ENCODE measurements at regions not wholly inside any gene's neighbourhood (a gene's known extent, or its start where the extent isn't known, plus 50 kb on each side); places are given as distances from the start of the nearest gene placed in this dataset.

DNA sequence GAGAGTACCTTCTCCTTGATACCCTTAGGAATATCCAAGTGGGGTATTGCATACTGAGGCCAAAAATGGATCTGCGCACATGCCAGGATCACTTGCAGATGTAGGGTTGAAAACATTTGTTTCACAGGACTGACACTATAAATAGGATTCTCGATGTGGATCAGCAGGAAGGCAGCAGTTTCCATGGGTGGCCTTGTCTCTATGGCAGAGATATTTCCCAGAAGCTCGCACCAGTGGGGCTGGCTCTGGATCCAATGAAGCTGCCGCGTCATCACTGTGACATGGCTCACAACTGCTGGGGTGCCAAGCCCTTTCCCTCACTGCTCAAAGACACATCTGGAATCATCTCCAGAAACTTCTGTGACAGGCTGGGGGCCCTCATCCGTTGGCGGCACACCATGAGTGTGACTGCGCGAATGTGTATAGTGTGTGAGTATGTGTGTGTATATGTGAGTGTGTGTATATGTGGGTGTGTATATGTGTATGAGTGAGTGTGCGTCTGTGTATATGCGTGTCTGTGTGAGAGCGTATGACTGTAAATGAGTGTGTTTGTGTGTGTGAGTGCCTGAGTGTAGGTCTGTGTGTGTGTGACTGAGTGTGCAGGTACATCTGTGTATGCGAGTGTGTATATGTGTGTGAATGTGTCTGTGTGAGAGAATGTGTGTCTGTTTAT is 182.5 kb downstream of the GAS1 start:
- no peak for DNase-seq (ENCODE audit: extremely low read depth, low read depth)
- no peak overlapping the region for H3K4me3 ChIP-seq (replicated peaks; ENCODE audit: low read depth, low read length)
- TF ChIP-seq, protein P1, sequence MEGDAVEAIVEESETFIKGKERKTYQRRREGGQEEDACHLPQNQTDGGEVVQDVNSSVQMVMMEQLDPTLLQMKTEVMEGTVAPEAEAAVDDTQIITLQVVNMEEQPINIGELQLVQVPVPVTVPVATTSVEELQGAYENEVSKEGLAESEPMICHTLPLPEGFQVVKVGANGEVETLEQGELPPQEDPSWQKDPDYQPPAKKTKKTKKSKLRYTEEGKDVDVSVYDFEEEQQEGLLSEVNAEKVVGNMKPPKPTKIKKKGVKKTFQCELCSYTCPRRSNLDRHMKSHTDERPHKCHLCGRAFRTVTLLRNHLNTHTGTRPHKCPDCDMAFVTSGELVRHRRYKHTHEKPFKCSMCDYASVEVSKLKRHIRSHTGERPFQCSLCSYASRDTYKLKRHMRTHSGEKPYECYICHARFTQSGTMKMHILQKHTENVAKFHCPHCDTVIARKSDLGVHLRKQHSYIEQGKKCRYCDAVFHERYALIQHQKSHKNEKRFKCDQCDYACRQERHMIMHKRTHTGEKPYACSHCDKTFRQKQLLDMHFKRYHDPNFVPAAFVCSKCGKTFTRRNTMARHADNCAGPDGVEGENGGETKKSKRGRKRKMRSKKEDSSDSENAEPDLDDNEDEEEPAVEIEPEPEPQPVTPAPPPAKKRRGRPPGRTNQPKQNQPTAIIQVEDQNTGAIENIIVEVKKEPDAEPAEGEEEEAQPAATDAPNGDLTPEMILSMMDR (IDR thresholded peaks at IDR 0.05; ENCODE audit: low read depth, low read length, missing control alignments): no peak

DNA sequence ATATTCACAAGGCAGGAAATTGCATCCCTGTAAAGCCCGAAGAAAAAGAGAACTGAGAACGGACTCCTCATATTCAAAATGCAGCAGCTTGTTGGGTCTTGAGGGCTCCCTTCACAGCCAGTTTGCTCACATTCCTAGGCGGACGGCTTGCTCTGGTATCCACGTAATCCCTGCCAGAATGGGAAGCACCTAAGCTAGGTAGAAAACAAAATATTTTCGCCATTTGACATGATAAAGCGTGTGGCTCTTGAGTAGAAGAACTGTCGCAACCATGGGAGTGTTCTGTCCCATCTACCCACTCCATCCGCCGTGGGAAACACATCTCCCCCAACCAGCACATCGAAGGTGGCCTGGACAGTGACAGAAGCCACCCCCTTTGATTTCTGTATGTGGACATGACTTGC is 183.1 kb downstream of the GAS1 start:
- TF ChIP-seq, protein P1 (IDR thresholded peaks at IDR 0.05; ENCODE audit: low read depth, low read length, missing control alignments): no peak
- H3K4me3 ChIP-seq (replicated peaks; ENCODE audit: low read depth, low read length): no peak overlapping the region
- no peak for DNase-seq (ENCODE audit: extremely low read depth, low read depth)

DNA sequence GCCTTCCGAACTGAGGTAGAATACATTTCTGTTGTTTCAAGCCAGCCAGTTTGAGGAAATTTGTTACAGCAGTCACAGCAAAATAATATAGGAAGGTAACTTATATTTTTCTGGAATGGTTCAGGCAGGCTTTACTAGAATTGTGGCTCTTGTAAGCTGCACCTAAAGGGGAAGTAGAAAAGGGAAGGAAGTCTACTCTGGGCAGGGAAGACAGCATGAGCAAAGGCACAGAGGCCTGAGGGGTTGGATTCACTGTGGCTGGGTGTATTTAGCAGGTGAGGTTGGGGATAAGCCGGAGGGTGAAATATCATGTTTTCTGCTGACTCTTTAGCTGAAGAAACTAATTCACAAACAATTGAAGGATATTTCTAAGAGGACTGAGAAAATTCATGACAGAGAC is 183.5 kb downstream of the GAS1 start:
- no peak overlapping the region for H3K4me3 ChIP-seq (replicated peaks; ENCODE audit: low read depth, low read length)
- DNase-seq (ENCODE audit: extremely low read depth, low read depth): no peak
- TF ChIP-seq, protein P1 (IDR thresholded peaks at IDR 0.05; ENCODE audit: low read depth, low read length, missing control alignments): no peak

DNA sequence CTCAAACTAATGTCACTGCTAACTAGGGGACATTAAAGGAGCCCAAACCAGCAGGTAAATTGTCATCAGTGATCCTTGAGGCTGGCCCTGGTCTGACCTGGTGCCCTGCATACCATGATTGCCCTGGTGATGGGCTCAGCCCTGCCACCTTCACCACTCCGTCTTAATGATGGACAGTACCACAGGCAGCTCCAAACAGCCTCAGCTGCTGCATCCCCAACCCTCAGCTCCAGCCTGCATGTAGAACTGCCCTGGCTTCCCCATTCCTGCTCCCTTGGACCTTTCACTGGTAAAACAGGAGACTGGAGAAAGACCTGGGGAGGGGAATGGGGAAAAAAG is 190.0 kb downstream of the GAS1 start:
- DNase-seq (ENCODE audit: extremely low read depth, low read depth): no peak
- H3K4me3 ChIP-seq (replicated peaks; ENCODE audit: low read depth, low read length): no peak overlapping the region
- TF ChIP-seq, protein P1 (IDR thresholded peaks at IDR 0.05; ENCODE audit: low read depth, low read length, missing control alignments): no peak

DNA sequence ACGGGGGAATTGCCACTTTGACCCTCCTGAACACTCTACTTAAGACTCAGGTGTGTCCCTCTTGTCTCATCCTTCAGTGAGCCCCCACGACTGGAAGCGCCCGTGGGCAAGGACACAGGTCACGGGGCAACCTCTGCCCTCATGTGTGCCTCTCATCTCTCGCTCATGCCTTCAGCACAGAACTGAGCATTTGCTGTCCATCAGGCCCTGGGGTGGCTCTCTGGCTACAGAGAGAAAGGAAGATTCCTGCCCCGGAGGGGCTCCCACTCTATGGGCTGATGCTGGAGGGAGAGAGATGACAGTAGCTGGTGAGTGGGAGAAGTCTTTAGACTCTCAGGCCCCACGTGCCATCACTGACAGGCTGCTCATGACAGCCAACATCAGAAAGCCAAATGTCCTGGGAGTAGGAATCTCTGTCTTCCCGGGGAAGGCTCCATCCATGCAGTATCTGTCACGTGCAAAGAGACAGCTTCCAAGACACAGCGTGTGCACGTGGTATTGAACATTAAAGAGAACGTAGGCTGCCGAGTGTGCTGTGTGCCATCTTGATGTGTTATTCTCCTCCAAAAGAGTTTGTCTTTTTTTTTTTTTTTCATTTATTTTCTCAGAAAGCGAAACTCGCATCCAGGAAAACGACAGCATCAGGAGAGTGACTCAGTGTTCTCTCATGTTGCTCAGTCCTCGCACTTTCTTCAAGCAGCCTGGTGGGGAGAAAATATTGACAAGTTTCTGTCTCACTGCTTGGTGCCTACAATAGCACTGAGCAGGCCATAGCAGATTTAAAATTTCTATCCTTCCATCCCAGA is 190.5 kb downstream of the GAS1 start:
- no peak overlapping the region for H3K4me3 ChIP-seq (replicated peaks; ENCODE audit: low read depth, low read length)
- no peak for DNase-seq (ENCODE audit: extremely low read depth, low read depth)
- TF ChIP-seq, protein P1 (IDR thresholded peaks at IDR 0.05; ENCODE audit: low read depth, low read length, missing control alignments): no peak

DNA sequence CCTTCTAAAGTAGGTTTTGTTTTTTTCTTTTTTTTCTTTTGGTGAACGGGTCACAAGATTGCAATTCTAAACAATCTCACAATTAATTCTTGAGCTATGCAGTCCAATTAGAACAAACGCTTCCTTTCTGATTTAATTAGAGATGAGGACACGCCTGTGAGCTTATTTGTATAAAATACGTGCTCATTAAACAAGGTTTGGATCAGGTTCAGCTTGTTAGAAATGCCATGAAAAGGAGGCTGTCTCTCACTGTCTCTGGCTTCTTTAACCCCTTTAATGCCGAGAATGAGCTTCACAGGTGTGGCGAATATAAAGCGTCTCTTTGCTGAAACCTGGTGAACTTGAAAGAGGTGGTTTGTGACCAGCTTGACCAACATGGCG is 191.8 kb downstream of the GAS1 start:
- no peak for DNase-seq (ENCODE audit: extremely low read depth, low read depth)
- TF ChIP-seq, protein P1 (IDR thresholded peaks at IDR 0.05; ENCODE audit: low read depth, low read length, missing control alignments): no peak
- no peak overlapping the region for H3K4me3 ChIP-seq (replicated peaks; ENCODE audit: low read depth, low read length)
